HG03139 (cell line): ENCODE measurements at regions not wholly inside any gene's neighbourhood (a gene's known extent, or its start where the extent isn't known, plus 50 kb on each side); places are given as distances from the start of the nearest gene placed in this dataset.
A peak's percentile ranks its signal among the peaks of the same experiment; 100 is the strongest.

Experiments
- ATAC-seq: cut with Tn5 transposase; IDR thresholded peaks from one replicate; pipeline ENCODE4 v1.9.1; 2021; ENCODE audit not compliant: unreplicated experiment

GRCh38 chr15:98442379-98442833 lies 205.9 kb upstream of the IGF1R start:
- peak; percentile 69 for ATAC-seq

GRCh38 chr15:98442901-98443300 lies 205.4 kb upstream of the IGF1R start:
- ATAC-seq, result no peak

GRCh38 chr15:98443526-98443925 lies 204.8 kb upstream of the IGF1R start:
- no peak for ATAC-seq

GRCh38 chr15:98444138-98444537 lies 204.2 kb upstream of the IGF1R start:
- no peak for ATAC-seq

- ATAC-seq, result no peak
Observed at GRCh38 chr15:98445315-98445714, 203.0 kb upstream of the IGF1R start.

- ATAC-seq, result no peak
Observed at GRCh38 chr15:98446083-98446482, 202.3 kb upstream of the IGF1R start.

- ATAC-seq, result no peak
Observed at GRCh38 chr15:98447069-98447468, 201.3 kb upstream of the IGF1R start.

GRCh38 chr15:98451236-98451635 lies 197.1 kb upstream of the IGF1R start:
- ATAC-seq, result no peak

- no peak for ATAC-seq
Observed at GRCh38 chr15:98452238-98452637, 196.1 kb upstream of the IGF1R start.

- ATAC-seq, result no peak
Observed at GRCh38 chr15:98455904-98456303, 192.4 kb upstream of the IGF1R start.

- ATAC-seq, result no peak
Observed at GRCh38 chr15:98476559-98476958, 171.8 kb upstream of the IGF1R start.

- ATAC-seq, result no peak
Observed at GRCh38 chr15:98480844-98481243, 167.5 kb upstream of the IGF1R start.

- no peak for ATAC-seq
Observed at GRCh38 chr15:98483575-98484130, 164.7 kb upstream of the IGF1R start.

- no peak for ATAC-seq
Observed at GRCh38 chr15:98484914-98485313, 163.4 kb upstream of the IGF1R start.

- ATAC-seq, result no peak
Observed at GRCh38 chr15:98485451-98485850, 162.9 kb upstream of the IGF1R start.

GRCh38 chr15:98493966-98494511 lies 154.3 kb upstream of the IGF1R start:
- no peak for ATAC-seq

GRCh38 chr15:98501192-98501591 lies 147.1 kb upstream of the IGF1R start:
- ATAC-seq, result no peak

GRCh38 chr15:98501632-98502031 lies 146.7 kb upstream of the IGF1R start:
- ATAC-seq, result no peak

GRCh38 chr15:98503970-98504369 lies 144.4 kb upstream of the IGF1R start:
- no peak for ATAC-seq

- ATAC-seq, result no peak
Observed at GRCh38 chr15:98504998-98505397, 143.3 kb upstream of the IGF1R start.

- ATAC-seq, result no peak
Observed at GRCh38 chr15:98505611-98506031, 142.7 kb upstream of the IGF1R start.

GRCh38 chr15:98506172-98506571 lies 142.2 kb upstream of the IGF1R start:
- ATAC-seq, result no peak

- ATAC-seq, result no peak
Observed at GRCh38 chr15:98506711-98507110, 141.6 kb upstream of the IGF1R start.
